Body of pancreas (tissue), 4 donors: ENCODE measurements at regions not wholly inside any gene's neighbourhood (a gene's known extent, or its start where the extent isn't known, plus 50 kb on each side); places are given as distances from the start of the nearest gene placed in this dataset.

ENCODE experiments used
- ATAC-seq: fragments of 150-250 bp; one replicate; pipeline ENCODE4 v1.9.1; 2016
- DNase-seq, 4 donors: peaks; one replicate each; pipeline ENCODE4 v3.0.0-alpha.2; 2019
- H3K27ac ChIP-seq, 4 donors: fragments of 200-600 bp; sonication (generic); 1 replicate in 3 of 4; 2 replicates in 1 of 4; pipeline versions ENCODE4 v1.5.1 to v1.6.1; 2016 to 2019; ENCODE audit warnings: mild to moderate bottlenecking in 1 of 4, mixed read lengths in 1 of 4, moderate library complexity in 1 of 4
- H3K27me3 ChIP-seq, 2 donors: fragments of 200-600 bp; sonication (generic); one replicate each; pipeline ENCODE4 v1.6.0; 2016; ENCODE audit warnings: mild to moderate bottlenecking in 1 of 2
- H3K36me3 ChIP-seq, 2 donors: fragments of 200-600 bp; sonication (generic); replicated peaks in 1 of 2; 2 replicates each; pipeline ENCODE4 v1.5.1; 2016; ENCODE audit warnings: low read depth in 2 of 2; ENCODE audit not compliant: insufficient read depth in 1 of 2
- H3K4me1 ChIP-seq: fragments of 200-600 bp; sonication (generic); one replicate; pipeline ENCODE4 v1.6.0; 2016
- H3K4me3 ChIP-seq, 2 donors: fragments of 200-600 bp; sonication (generic); 1 replicate in 1 of 2; 2 replicates in 1 of 2; pipeline ENCODE4 v1.5.1; 2016 to 2019
- H3K9me3 ChIP-seq, 3 donors: fragments of 200-600 bp; sonication (generic); 1 replicate in 2 of 3; 2 replicates in 1 of 3; pipeline ENCODE4 v1.5.1; 2016
- POLR2A ChIP-seq, 3 donors: fragments of 450-650 bp; IDR thresholded peaks; one replicate each; pipeline ENCODE4 v1.6.1; 2016; ENCODE audit warnings: antibody characterized with exemption in 3 of 3, mild to moderate bottlenecking in 2 of 3
- WGBS, 2 donors: methylation state at CpG; one replicate each; pipeline ENCODE4 v1.1.5; 2017; 5-methylcytosine and 5-hydroxymethylcytosine counted together
- intact Hi-C: fragments of 100-400 bp; cut with DNase I; formaldehyde crosslinking; loops from one replicate; pipeline ENCODE4 v1.15.1; 2023
- TF ChIP-seq, protein P1 (sequence below), 7 experiments: fragments of 450-650 bp in 4 of 7; fragments of 200-600 bp in 3 of 7; sonication (generic) in 3 of 7; IDR thresholded peaks; one replicate each; pipeline ENCODE4 v1.5.1; 2016 to 2019; ENCODE audit warnings: antibody characterized with exemption in 7 of 7

DNA sequence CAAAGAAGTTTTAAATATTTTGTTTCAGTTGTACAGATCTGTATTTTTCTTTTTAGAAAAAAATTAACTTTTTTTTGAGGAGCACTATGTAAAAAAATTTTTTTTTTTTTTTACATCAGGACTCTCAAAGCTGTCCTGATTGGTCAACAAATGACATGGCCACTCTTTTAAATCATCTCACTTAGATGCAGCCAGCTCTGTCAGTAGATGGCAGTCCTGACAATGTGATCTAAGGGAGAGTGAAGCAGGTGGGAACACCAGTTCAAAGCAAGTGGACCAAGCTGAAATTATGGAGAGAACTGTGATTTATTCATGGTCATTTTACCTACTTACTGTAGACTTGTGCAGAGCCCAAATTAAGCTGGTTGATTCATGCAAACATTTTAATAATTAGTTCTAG is 174.7 kb upstream of the GPRIN3 start:
- no peaks in the 10 kb centered on the region for H3K36me3 ChIP-seq
- H3K4me1 ChIP-seq, result no peaks in the 10 kb centered on the region
- H3K4me3 ChIP-seq, result no peak overlapping the region
- TF ChIP-seq, protein P1, sequence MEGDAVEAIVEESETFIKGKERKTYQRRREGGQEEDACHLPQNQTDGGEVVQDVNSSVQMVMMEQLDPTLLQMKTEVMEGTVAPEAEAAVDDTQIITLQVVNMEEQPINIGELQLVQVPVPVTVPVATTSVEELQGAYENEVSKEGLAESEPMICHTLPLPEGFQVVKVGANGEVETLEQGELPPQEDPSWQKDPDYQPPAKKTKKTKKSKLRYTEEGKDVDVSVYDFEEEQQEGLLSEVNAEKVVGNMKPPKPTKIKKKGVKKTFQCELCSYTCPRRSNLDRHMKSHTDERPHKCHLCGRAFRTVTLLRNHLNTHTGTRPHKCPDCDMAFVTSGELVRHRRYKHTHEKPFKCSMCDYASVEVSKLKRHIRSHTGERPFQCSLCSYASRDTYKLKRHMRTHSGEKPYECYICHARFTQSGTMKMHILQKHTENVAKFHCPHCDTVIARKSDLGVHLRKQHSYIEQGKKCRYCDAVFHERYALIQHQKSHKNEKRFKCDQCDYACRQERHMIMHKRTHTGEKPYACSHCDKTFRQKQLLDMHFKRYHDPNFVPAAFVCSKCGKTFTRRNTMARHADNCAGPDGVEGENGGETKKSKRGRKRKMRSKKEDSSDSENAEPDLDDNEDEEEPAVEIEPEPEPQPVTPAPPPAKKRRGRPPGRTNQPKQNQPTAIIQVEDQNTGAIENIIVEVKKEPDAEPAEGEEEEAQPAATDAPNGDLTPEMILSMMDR (IDR thresholded peaks at IDR 0.05), result peak in 2 of 7 experiments; percentile 5 to 14
- no peak for TF ChIP-seq POLR2A (IDR thresholded peaks at IDR 0.05)
- no peak overlapping the region for H3K27ac ChIP-seq
- intact Hi-C loops, result no loop called here
- ATAC-seq (peak; percentile 52), DNase-seq (no peak)
- H3K27me3 ChIP-seq, result no peaks in the 10 kb centered on the region
- H3K9me3 ChIP-seq, result no peaks in the 10 kb centered on the region

- peak overlapping the region in 1 of 4 donors; percentile 40 for H3K27ac ChIP-seq
These were observed 162.4 kb upstream of the GPRIN3 start for GRCh38 chr4:89469930-89470375.

DNA sequence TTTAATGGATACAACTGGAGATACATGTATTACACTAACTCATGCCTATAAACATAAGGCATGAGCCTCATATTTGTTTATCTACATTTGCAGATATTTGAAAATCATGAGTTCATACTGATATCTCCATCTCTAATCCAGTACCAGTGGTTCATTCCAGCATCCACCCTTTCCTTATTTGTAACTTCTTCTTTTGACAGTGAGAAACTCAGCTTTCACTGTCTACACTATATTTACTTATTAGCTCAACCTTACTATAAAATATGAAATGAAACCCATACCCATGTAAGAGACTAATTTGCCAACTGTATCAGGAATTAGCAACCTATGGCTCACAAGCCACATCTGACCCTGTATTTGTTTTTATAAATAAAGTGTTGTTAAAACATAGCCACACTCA is 161.9 kb upstream of the GPRIN3 start:
- no peaks in the 10 kb centered on the region for H3K27me3 ChIP-seq
- H3K9me3 ChIP-seq, result no peaks in the 10 kb centered on the region
- no peaks in the 10 kb centered on the region for H3K36me3 ChIP-seq
- H3K4me3 ChIP-seq, result no peak overlapping the region
- intact Hi-C loops, result no loop called here
- DNase-seq (no peak), ATAC-seq (no peak)
- H3K4me1 ChIP-seq, result no peaks in the 10 kb centered on the region
- peak overlapping the region in 1 of 4 donors; percentile 40 for H3K27ac ChIP-seq
- no peak for TF ChIP-seq POLR2A (IDR thresholded peaks at IDR 0.05)
- TF ChIP-seq, protein P1 (IDR thresholded peaks at IDR 0.05), result no peak

More at GRCh38 chr4:89469930-89470375, 162.4 kb upstream of the GPRIN3 start:
- WGBS, 2 donors, result 46 to 76% methylated on average over 5 of the region's 5 CpGs
- Histone ChIP-seq H3K4me3 (no peak overlapping the region), H3K9me3 (no peaks in the 10 kb centered on the region), H3K27me3 (no peaks in the 10 kb centered on the region), H3K36me3 (no peaks in the 10 kb centered on the region), H3K4me1 (no peaks in the 10 kb centered on the region)
- intact Hi-C loops, result no loop called here
- no peak for ATAC-seq
- DNase-seq, result peak in 1 of 4 donors; percentile 12
- TF ChIP-seq, protein P1 (IDR thresholded peaks at IDR 0.05), result no peak
- TF ChIP-seq POLR2A (IDR thresholded peaks at IDR 0.05), result no peak

DNA sequence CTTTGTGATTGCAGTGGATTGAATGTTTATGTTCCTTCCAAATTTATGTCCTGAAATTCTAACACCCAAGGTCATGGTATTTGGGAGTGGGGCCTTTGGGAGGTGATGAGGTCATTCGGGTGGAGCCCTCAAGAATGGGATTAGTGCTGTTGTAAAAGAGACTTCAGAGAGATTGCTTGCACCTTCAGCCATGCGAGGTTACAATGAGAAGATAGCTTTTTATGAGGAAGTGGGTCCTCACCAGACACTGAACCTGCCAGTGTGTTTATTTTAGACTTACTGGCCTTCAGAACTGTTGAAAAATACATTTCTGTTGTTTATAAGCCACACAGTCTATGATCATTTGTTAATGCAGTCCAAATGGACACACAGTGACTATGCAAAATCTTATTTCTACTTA is 161.0 kb upstream of the GPRIN3 start:
- TF ChIP-seq POLR2A (IDR thresholded peaks at IDR 0.05), result no peak
- TF ChIP-seq, protein P1 (IDR thresholded peaks at IDR 0.05), result no peak
- 68 to 74% methylated on average over 2 of the region's 2 CpGs for WGBS, 2 donors
- Histone ChIP-seq H3K4me3 (no peak overlapping the region), H3K27me3 (no peaks in the 10 kb centered on the region), H3K4me1 (no peaks in the 10 kb centered on the region), H3K9me3 (no peaks in the 10 kb centered on the region), H3K27ac (no peak overlapping the region), H3K36me3 (no peaks in the 10 kb centered on the region)
- intact Hi-C loops, result no loop called here
- ATAC-seq (no peak), DNase-seq (no peak)

DNA sequence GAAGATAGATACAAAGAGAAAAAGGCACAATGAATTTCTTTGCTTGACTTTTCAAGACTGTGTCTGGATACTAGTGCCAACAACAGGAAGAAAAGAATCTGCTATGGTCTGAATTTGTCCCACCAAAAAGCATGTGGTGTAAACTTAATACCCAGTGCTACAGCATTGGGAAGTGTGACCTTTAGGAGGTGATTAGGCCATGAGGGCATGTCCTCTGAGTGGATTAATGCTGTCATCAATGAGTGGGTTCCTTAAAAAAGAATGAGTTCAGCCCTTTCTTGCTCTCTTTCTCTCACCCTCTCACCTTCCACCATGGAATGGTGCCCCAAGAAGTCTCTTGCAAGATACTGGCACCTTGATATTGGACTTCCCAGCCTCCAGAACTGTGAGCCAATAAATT is 155.7 kb upstream of the GPRIN3 start:
- TF ChIP-seq, protein P1 (IDR thresholded peaks at IDR 0.05), result no peak
- TF ChIP-seq POLR2A (IDR thresholded peaks at IDR 0.05), result no peak
- DNase-seq, result no peak
- H3K36me3 ChIP-seq, result no peaks in the 10 kb centered on the region
- H3K4me3 ChIP-seq, result no peak overlapping the region
- peaks cover 0 to 2% (median 0%) of the 10 kb centered on the region in 3 donors for H3K9me3 ChIP-seq
- ATAC-seq, result no peak
- H3K27ac ChIP-seq, result no peak overlapping the region
- intact Hi-C loops, result no loop called here
- no peaks in the 10 kb centered on the region for H3K27me3 ChIP-seq
- H3K4me1 ChIP-seq, result no peaks in the 10 kb centered on the region
